ENCODE measurements at regions not wholly inside any gene's neighbourhood (a gene's known extent, or its start where the extent isn't known, plus 50 kb on each side); places are given as distances from the start of the nearest gene placed in this dataset.
"Not testable (repeated sequence)": the region's sequence is repeated elsewhere in the genome, so short reads cannot be mapped to it uniquely, and the experiment has no call there.

- DNase-seq, result no peak
These were observed 688.2 kb upstream of the HS6ST1 start for GRCh38 chr2:129006901-129007300.

GRCh38 chr2:129008055-129008880 is 689.6 kb upstream of the HS6ST1 start:
- DNase-seq, result no peak

GRCh38 chr2:129008881-129009554 is 690.4 kb upstream of the HS6ST1 start:
- DNase-seq, result no peak

- DNase-seq, result no peak
These were observed 691.0 kb upstream of the HS6ST1 start for GRCh38 chr2:129009555-129010146.

- no peak for DNase-seq
These were observed 691.6 kb upstream of the HS6ST1 start for GRCh38 chr2:129010262-129010661.

GRCh38 chr2:129011466-129012061 is 692.9 kb upstream of the HS6ST1 start:
- no peak for DNase-seq

GRCh38 chr2:129014432-129014831 is 695.8 kb upstream of the HS6ST1 start:
- no peak for DNase-seq

- no peak for DNase-seq
These were observed 697.0 kb upstream of the HS6ST1 start for GRCh38 chr2:129015397-129016285.

- no peak for DNase-seq
These were observed 698.3 kb upstream of the HS6ST1 start for GRCh38 chr2:129016972-129017371.

GRCh38 chr2:129024796-129025195 is 706.1 kb upstream of the HS6ST1 start:
- DNase-seq, result no peak

GRCh38 chr2:129035992-129036391 is 717.3 kb upstream of the HS6ST1 start:
- no peak for DNase-seq

GRCh38 chr2:129043677-129044076 is 725.0 kb upstream of the HS6ST1 start:
- DNase-seq, result not testable (repeated sequence)

GRCh38 chr2:129046475-129046874 is 727.8 kb upstream of the HS6ST1 start:
- DNase-seq, result not testable (repeated sequence)

- no peak for DNase-seq
These were observed 731.4 kb upstream of the HS6ST1 start for GRCh38 chr2:129050101-129050500.

- DNase-seq, result no peak
These were observed 736.6 kb upstream of the HS6ST1 start for GRCh38 chr2:129055242-129055641.

- no peak for DNase-seq
These were observed 737.2 kb upstream of the HS6ST1 start for GRCh38 chr2:129055824-129056223.

GRCh38 chr2:129056309-129056958 is 737.8 kb upstream of the HS6ST1 start:
- no peak for DNase-seq

- DNase-seq, result no peak
These were observed 738.3 kb upstream of the HS6ST1 start for GRCh38 chr2:129056959-129057317.

- no peak for DNase-seq
These were observed 740.3 kb upstream of the HS6ST1 start for GRCh38 chr2:129058981-129059380.

GRCh38 chr2:129059476-129059875 is 740.8 kb upstream of the HS6ST1 start:
- no peak for DNase-seq

GRCh38 chr2:129061069-129061768 is 742.6 kb upstream of the HS6ST1 start:
- no peak for DNase-seq

GRCh38 chr2:129061769-129062121 is 743.1 kb upstream of the HS6ST1 start:
- DNase-seq, result no peak
